Ovary (tissue), 3 donors: ENCODE measurements at regions not wholly inside any gene's neighbourhood (a gene's known extent, or its start where the extent isn't known, plus 50 kb on each side); places are given as distances from the start of the nearest gene placed in this dataset.

Source experiments
- CTCF ChIP-seq, 3 donors: fragments of 450-650 bp in 2 of 3; fragments of 200-600 bp in 1 of 3; IDR thresholded peaks; one replicate each; pipeline versions ENCODE4 v1.5.1 to v1.8.0; 2016 to 2022; ENCODE audit warnings: antibody characterized with exemption in 3 of 3, mild to moderate bottlenecking in 1 of 3
- POLR2A ChIP-seq: fragments of 450-650 bp; IDR thresholded peaks from one replicate; pipeline ENCODE4 v1.6.1; 2017; ENCODE audit warnings: antibody characterized with exemption, mild to moderate bottlenecking, moderate library complexity
- donor health status: DM: no; HTN: no; CAD: no.

- TF ChIP-seq CTCF (IDR thresholded peaks at IDR 0.05) = no peak
- TF ChIP-seq POLR2A = no peak
Measured at GRCh38 chr15:62799037-62799436, 243.5 kb upstream of the TPM1 start.
